ENCODE measurements at regions not wholly inside any gene's neighbourhood (a gene's known extent, or its start where the extent isn't known, plus 50 kb on each side); places are given as distances from the start of the nearest gene placed in this dataset.

GRCh38 chr1:59013276-59013927 lies 229.6 kb upstream of the JUN start:
- TF ChIP-seq TAF1 (IDR thresholded peaks at IDR 0.05; ENCODE audit: borderline replicate concordance, insufficient read depth, low read length) (no peak), SIN3A (IDR thresholded peaks at IDR 0.05; ENCODE audit: borderline replicate concordance, insufficient read depth, low read length) (no peak), POLR2AphosphoS5 (IDR thresholded peaks at IDR 0.05; ENCODE audit: low read depth, low read length) (no peak), REST (IDR thresholded peaks at IDR 0.05; ENCODE audit: insufficient read depth in 1 of 2, low read depth in 2 of 2, low read length in 2 of 2) (no peak), FOXP2 (optimal IDR thresholded peaks at IDR 0.05; ENCODE audit: borderline replicate concordance, extremely low read depth, extremely low read length, insufficient read depth) (no peak)

- TF ChIP-seq TAF1 (IDR thresholded peaks at IDR 0.05; ENCODE audit: borderline replicate concordance, insufficient read depth, low read length) (no peak), SIN3A (IDR thresholded peaks at IDR 0.05; ENCODE audit: borderline replicate concordance, insufficient read depth, low read length) (no peak)
These were observed 230.1 kb upstream of the JUN start for GRCh38 chr1:59013928-59014279.

- no peak for TF ChIP-seq REST (IDR thresholded peaks at IDR 0.05; ENCODE audit: insufficient read depth in 1 of 2, low read depth in 2 of 2, low read length in 2 of 2)
- no peak for TF ChIP-seq SIN3A (IDR thresholded peaks at IDR 0.05; ENCODE audit: borderline replicate concordance, insufficient read depth, low read length)
- TF ChIP-seq FOXP2 (optimal IDR thresholded peaks at IDR 0.05; ENCODE audit: borderline replicate concordance, extremely low read depth, extremely low read length, insufficient read depth) = no peak
- TF ChIP-seq POLR2AphosphoS5 (IDR thresholded peaks at IDR 0.05; ENCODE audit: low read depth, low read length) = no peak
- no peak for TF ChIP-seq TAF1 (IDR thresholded peaks at IDR 0.05; ENCODE audit: borderline replicate concordance, insufficient read depth, low read length)
These were observed 231.0 kb upstream of the JUN start for GRCh38 chr1:59014827-59015226.

GRCh38 chr1:59015708-59016107 lies 231.9 kb upstream of the JUN start:
- TF ChIP-seq SIN3A (IDR thresholded peaks at IDR 0.05; ENCODE audit: borderline replicate concordance, insufficient read depth, low read length) (no peak), FOXP2 (optimal IDR thresholded peaks at IDR 0.05; ENCODE audit: borderline replicate concordance, extremely low read depth, extremely low read length, insufficient read depth) (no peak), TAF1 (IDR thresholded peaks at IDR 0.05; ENCODE audit: borderline replicate concordance, insufficient read depth, low read length) (no peak), REST (IDR thresholded peaks at IDR 0.05; ENCODE audit: insufficient read depth in 1 of 2, low read depth in 2 of 2, low read length in 2 of 2) (no peak), POLR2AphosphoS5 (IDR thresholded peaks at IDR 0.05; ENCODE audit: low read depth, low read length) (no peak)

- TF ChIP-seq SIN3A (IDR thresholded peaks at IDR 0.05; ENCODE audit: borderline replicate concordance, insufficient read depth, low read length) (no peak), REST (IDR thresholded peaks at IDR 0.05; ENCODE audit: insufficient read depth in 1 of 2, low read depth in 2 of 2, low read length in 2 of 2) (no peak), POLR2AphosphoS5 (IDR thresholded peaks at IDR 0.05; ENCODE audit: low read depth, low read length) (no peak)
These were observed 232.5 kb upstream of the JUN start for GRCh38 chr1:59016390-59016789.

Measured in PFSK-1 (cell line).